Caco-2 (cell line): ENCODE measurements at regions not wholly inside any gene's neighbourhood (a gene's known extent, or its start where the extent isn't known, plus 50 kb on each side); places are given as distances from the start of the nearest gene placed in this dataset.
"Not testable (repeated sequence)": the region's sequence is repeated elsewhere in the genome, so short reads cannot be mapped to it uniquely, and the experiment has no call there.

ENCODE experiments used
- BruUV-seq: library from RNA; stranded (reverse); fragments of 400-500 nt; replicated peaks from 2 replicates; lab custom pipeline; 2021; lab: Mats Ljungman, UMichigan
- CTCF ChIA-PET: fragments of 300-600 bp; sonication (Branson Sonifier 250); formaldehyde crosslinking; loops from one replicate; lab custom pipeline; 2022; ENCODE audit warnings: antibody characterized with exemption; lab: Charles Lee
- POLR2A ChIA-PET: fragments of 300-600 bp; sonication (Branson Sonifier 250); formaldehyde crosslinking; loops from one replicate; lab custom pipeline; 2022; ENCODE audit warnings: antibody characterized with exemption; lab: Charles Lee
- DNase-seq, 2 experiments: peaks; one replicate each; pipeline versions ENCODE4 v3.0.0 to v3.0.0-alpha.2; 2020 to 2022
- H3K27me3 ChIP-seq: replicated peaks from 2 replicates; pipeline ENCODE4 v1.6.0; 2011; ENCODE audit warnings: low read length; ENCODE audit not compliant: control insufficient read depth, insufficient read depth
- H3K36me3 ChIP-seq: 2 replicates; pipeline ENCODE4 v1.5.1; 2011; ENCODE audit warnings: low read length; ENCODE audit not compliant: control insufficient read depth, insufficient read depth
- H3K4me1 ChIP-seq: fragments of 250-450 bp; sonication (Bioruptor Pico); 2 replicates; pipeline ENCODE4 v1.5.1; 2020; ENCODE audit warnings: mild to moderate bottlenecking
- H3K4me3 ChIP-seq: 2 replicates; pipeline ENCODE4 v1.5.1; 2011; ENCODE audit warnings: low read depth, mild to moderate bottlenecking, control low read depth, low read length
- H3K9me3 ChIP-seq: fragments of 250-450 bp; sonication (Bioruptor Pico); 2 replicates; pipeline ENCODE4 v1.5.1; 2020; ENCODE audit warnings: mild to moderate bottlenecking, moderate library complexity
- H3K27ac Mint-ChIP-seq: one replicate; pipeline ENCODE4 v1.8.0; 2022; ENCODE audit warnings: mixed read lengths; ENCODE audit not compliant: unreplicated experiment
- H3K27me3 Mint-ChIP-seq: one replicate; pipeline ENCODE4 v1.8.0; 2022; ENCODE audit warnings: mixed read lengths; ENCODE audit not compliant: insufficient read depth, unreplicated experiment
- H3K36me3 Mint-ChIP-seq: one replicate; pipeline ENCODE4 v1.8.0; 2022; ENCODE audit warnings: mild to moderate bottlenecking, mixed read lengths; ENCODE audit not compliant: insufficient read depth, unreplicated experiment
- H3K4me1 Mint-ChIP-seq: one replicate; pipeline ENCODE4 v1.8.0; 2022; ENCODE audit warnings: low read depth, mixed read lengths; ENCODE audit not compliant: unreplicated experiment
- H3K4me3 Mint-ChIP-seq: one replicate; pipeline ENCODE4 v1.8.0; 2022; ENCODE audit warnings: mild to moderate bottlenecking, moderate library complexity, mixed read lengths; ENCODE audit not compliant: unreplicated experiment
- H3K9me3 Mint-ChIP-seq: one replicate; pipeline ENCODE4 v1.8.0; 2022; ENCODE audit warnings: mixed read lengths; ENCODE audit not compliant: unreplicated experiment
- intact Hi-C: fragments of 100-400 bp; cut with micrococcal nuclease; formaldehyde crosslinking; loops from one replicate; pipeline ENCODE4 v1.10.0; 2022; ENCODE audit not compliant: unreplicated experiment
- TF ChIP-seq, protein P1 (sequence below), 2 experiments: fragments of 200-600 bp in 1 of 2; IDR thresholded peaks; 1 replicate in 1 of 2; 2 replicates in 1 of 2; pipeline versions ENCODE4 v1.5.1 to v1.8.0; 2011 to 2022; ENCODE audit warnings: antibody characterized with exemption in 1 of 2, control low read depth in 1 of 2, inconsistent platforms in 1 of 2, low read depth in 1 of 2, low read length in 1 of 2, mild to moderate bottlenecking in 1 of 2, moderate library complexity in 1 of 2; ENCODE audit not compliant: insufficient read depth in 1 of 2, severe bottlenecking in 1 of 2, unreplicated experiment in 1 of 2

DNA sequence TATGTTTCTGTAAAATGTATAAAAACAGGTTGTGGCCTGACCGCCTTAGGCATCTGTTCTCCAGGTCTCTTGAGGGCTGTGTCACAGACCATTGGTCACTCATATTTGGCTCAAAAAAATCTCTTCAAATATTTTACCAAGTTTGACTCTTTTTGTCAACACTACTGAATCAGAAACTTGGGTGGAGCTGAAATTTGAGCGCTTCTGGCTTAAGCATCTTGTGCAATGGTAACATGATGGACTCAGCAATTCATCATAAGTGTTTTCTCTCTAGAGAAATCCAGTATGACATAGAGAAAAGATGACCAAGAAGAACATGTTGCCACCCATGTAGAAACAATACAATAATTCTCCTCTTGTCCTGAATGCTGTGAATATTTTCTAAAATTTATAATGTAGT, 387.9 kb downstream of the MAT2B start:
- H3K4me3 ChIP-seq = no peak overlapping the region
- POLR2A ChIA-PET = no interaction called here
- no TSS peak for BruUV-seq
- no peak overlapping the region for H3K4me3 Mint-ChIP-seq
- DNase-seq = no peak
- no peaks in the 10 kb centered on the region for H3K4me1 Mint-ChIP-seq
- H3K4me1 ChIP-seq = no peaks in the 10 kb centered on the region
- H3K27ac Mint-ChIP-seq = no peak overlapping the region
- intact Hi-C loops = no loop called here
- no peaks in the 10 kb centered on the region for H3K27me3 ChIP-seq
- H3K27me3 Mint-ChIP-seq = no peaks in the 10 kb centered on the region
- H3K36me3 ChIP-seq = no peaks in the 10 kb centered on the region
- no peaks in the 10 kb centered on the region for H3K36me3 Mint-ChIP-seq
- CTCF ChIA-PET = no interaction called here
- TF ChIP-seq, protein P1, sequence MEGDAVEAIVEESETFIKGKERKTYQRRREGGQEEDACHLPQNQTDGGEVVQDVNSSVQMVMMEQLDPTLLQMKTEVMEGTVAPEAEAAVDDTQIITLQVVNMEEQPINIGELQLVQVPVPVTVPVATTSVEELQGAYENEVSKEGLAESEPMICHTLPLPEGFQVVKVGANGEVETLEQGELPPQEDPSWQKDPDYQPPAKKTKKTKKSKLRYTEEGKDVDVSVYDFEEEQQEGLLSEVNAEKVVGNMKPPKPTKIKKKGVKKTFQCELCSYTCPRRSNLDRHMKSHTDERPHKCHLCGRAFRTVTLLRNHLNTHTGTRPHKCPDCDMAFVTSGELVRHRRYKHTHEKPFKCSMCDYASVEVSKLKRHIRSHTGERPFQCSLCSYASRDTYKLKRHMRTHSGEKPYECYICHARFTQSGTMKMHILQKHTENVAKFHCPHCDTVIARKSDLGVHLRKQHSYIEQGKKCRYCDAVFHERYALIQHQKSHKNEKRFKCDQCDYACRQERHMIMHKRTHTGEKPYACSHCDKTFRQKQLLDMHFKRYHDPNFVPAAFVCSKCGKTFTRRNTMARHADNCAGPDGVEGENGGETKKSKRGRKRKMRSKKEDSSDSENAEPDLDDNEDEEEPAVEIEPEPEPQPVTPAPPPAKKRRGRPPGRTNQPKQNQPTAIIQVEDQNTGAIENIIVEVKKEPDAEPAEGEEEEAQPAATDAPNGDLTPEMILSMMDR (IDR thresholded peaks at IDR 0.05; ENCODE audit: insufficient read depth in 1 of 2, low read depth in 1 of 2, low read length in 1 of 2, severe bottlenecking in 1 of 2, unreplicated experiment in 1 of 2) = no peak
- H3K9me3 Mint-ChIP-seq = no peaks in the 10 kb centered on the region
- H3K9me3 ChIP-seq = no peaks in the 10 kb centered on the region

DNA sequence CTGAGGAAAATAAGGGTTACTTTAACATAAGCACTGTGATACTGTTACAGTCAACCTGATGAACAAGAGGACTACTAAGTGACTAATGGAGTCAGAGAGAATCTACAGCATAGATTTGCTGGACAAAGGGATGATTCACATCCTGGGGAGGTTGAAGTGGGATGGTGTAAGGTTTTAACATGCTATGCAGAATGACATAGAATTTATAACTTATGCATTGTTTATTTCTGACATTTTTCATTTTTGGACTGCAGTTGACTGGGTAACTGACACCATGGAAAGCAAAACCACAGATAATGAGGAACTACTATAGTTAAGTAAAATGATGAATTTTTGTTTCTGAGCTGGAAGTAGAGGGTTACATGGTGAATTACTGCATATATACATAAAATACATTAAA, 389.2 kb downstream of the MAT2B start:
- Mint-ChIP-seq H3K4me1 (no peaks in the 10 kb centered on the region), H3K27ac (no peak overlapping the region), H3K9me3 (no peaks in the 10 kb centered on the region), H3K36me3 (no peaks in the 10 kb centered on the region), H3K4me3 (no peak overlapping the region), H3K27me3 (no peaks in the 10 kb centered on the region)
- no TSS peak for BruUV-seq
- H3K27me3 ChIP-seq = no peaks in the 10 kb centered on the region
- no peaks in the 10 kb centered on the region for H3K4me1 ChIP-seq
- no peak for DNase-seq
- intact Hi-C loops = no loop called here
- no peaks in the 10 kb centered on the region for H3K9me3 ChIP-seq
- ChIA-PET CTCF (no interaction called here), POLR2A (no interaction called here)
- H3K36me3 ChIP-seq = no peaks in the 10 kb centered on the region
- TF ChIP-seq, protein P1 (IDR thresholded peaks at IDR 0.05; ENCODE audit: insufficient read depth in 1 of 2, low read depth in 1 of 2, low read length in 1 of 2, severe bottlenecking in 1 of 2, unreplicated experiment in 1 of 2) = no peak
- no peak overlapping the region for H3K4me3 ChIP-seq

DNA sequence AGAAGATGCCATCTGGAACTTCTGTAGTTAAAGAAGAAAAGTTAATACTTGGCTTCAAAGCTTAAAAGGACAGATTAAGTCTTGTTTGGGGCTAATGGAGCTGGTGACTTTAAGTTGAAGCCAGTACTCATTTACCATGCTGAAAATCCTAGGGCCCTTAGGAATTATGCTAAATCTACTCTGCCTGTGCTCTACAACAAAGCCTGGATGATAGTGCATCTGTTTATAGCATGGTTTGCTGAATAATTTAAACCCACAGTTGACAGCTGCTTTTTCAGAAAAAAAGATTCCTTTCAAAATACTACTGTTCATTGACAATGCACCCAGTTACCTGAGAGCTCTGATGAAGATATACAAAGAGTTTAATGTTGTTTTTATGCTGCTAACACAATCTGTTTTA, 393.5 kb downstream of the MAT2B start:
- TF ChIP-seq, protein P1 (IDR thresholded peaks at IDR 0.05; ENCODE audit: insufficient read depth in 1 of 2, low read depth in 1 of 2, low read length in 1 of 2, severe bottlenecking in 1 of 2, unreplicated experiment in 1 of 2) = no peak
- Histone ChIP-seq H3K36me3 (no peaks in the 10 kb centered on the region), H3K4me1 (no peaks in the 10 kb centered on the region; the same call in 1 of the 2 replicates), H3K4me3 (no peak overlapping the region), H3K9me3 (no peaks in the 10 kb centered on the region), H3K27me3 (no peaks in the 10 kb centered on the region)
- no peak overlapping the region for H3K4me3 Mint-ChIP-seq
- POLR2A ChIA-PET = no interaction called here
- H3K4me1 Mint-ChIP-seq = no peaks in the 10 kb centered on the region
- H3K36me3 Mint-ChIP-seq = no peaks in the 10 kb centered on the region
- CTCF ChIA-PET = no interaction called here
- intact Hi-C loops = no loop called here
- peaks cover 15% of the 10 kb centered on the region for H3K9me3 Mint-ChIP-seq
- DNase-seq = no peak
- BruUV-seq = no TSS peak
- no peaks in the 10 kb centered on the region for H3K27me3 Mint-ChIP-seq
- H3K27ac Mint-ChIP-seq = no peak overlapping the region

DNA sequence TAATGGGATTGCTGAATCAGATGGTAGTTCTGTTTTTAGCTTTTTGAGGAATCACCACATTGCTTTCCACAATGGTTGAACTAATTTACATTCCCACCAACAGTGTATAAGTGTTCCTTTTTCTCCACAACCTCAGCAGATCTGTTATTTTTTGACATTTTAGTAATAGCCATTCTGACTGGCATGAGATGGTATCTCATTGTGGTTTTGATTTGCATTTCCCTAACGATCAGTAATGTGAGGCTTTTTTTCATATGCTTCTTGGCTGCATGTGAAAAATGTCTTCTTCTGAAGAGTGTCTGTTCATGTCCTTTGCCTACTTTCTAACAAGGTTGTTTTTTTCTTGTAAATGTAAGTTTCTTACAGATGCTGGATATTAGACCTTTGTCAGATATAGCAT, 402.4 kb downstream of the MAT2B start:
- H3K4me1 ChIP-seq, H3K9me3 Mint-ChIP-seq, intact Hi-C loops, H3K9me3 ChIP-seq, POLR2A ChIA-PET, H3K27ac Mint-ChIP-seq, CTCF ChIA-PET, H3K4me3 Mint-ChIP-seq, DNase-seq, BruUV-seq, H3K27me3 ChIP-seq, H3K27me3 Mint-ChIP-seq, H3K4me3 ChIP-seq, H3K36me3 Mint-ChIP-seq, H3K4me1 Mint-ChIP-seq, H3K36me3 ChIP-seq: not testable (repeated sequence)
